ENCODE measurements at regions not wholly inside any gene's neighbourhood (a gene's known extent, or its start where the extent isn't known, plus 50 kb on each side); places are given as distances from the start of the nearest gene placed in this dataset.

- no peak for DNase-seq (ENCODE audit: low spot score)
- CTCF ChIA-PET: no interaction called here
- POLR2A ChIA-PET (ENCODE audit: low non-redundant PET): no interaction called here
- Histone ChIP-seq H3K9me3 (ENCODE audit: low read depth, low read length, poor library complexity, severe bottlenecking) (peaks cover 7% of the 10 kb centered on the region), H3K27me3 (replicated peaks; ENCODE audit: insufficient read depth, low read depth, low read length, poor library complexity) (no peaks in the 10 kb centered on the region), H3K27ac (ENCODE audit: low read depth, low read length, poor library complexity, severe bottlenecking) (no peak overlapping the region), H3K4me1 (ENCODE audit: insufficient read depth, low read length, poor library complexity, severe bottlenecking) (no peaks in the 10 kb centered on the region), H3K36me3 (ENCODE audit: insufficient read depth, low read length, poor library complexity, severe bottlenecking) (no peaks in the 10 kb centered on the region), H3K4me3 (ENCODE audit: low read depth, low read length, poor library complexity, severe bottlenecking) (no peak overlapping the region)
- TF ChIP-seq CTCF (conservative IDR thresholded peaks at IDR 0.05; ENCODE audit: low read depth, low read length) (no peak), EZH2 (IDR thresholded peaks at IDR 0.05; ENCODE audit: borderline replicate concordance, low read depth, low read length, poor library complexity, severe bottlenecking) (no peak)
- intact Hi-C loops (cut with micrococcal nuclease; ENCODE audit: unreplicated experiment): no loop called here
- no TSS peak for BruUV-seq (replicated peaks)
Observed at GRCh38 chr6:145375502-145375901, 359.8 kb downstream of the EPM2A start.

- H3K27ac ChIP-seq (ENCODE audit: low read depth, low read length, poor library complexity, severe bottlenecking): no peak overlapping the region
- H3K27me3 ChIP-seq (replicated peaks; ENCODE audit: insufficient read depth, low read depth, low read length, poor library complexity): no peaks in the 10 kb centered on the region
- H3K4me3 ChIP-seq (ENCODE audit: low read depth, low read length, poor library complexity, severe bottlenecking): no peak overlapping the region
- ChIA-PET CTCF (no interaction called here), POLR2A (ENCODE audit: low non-redundant PET) (no interaction called here)
- H3K4me1 ChIP-seq (ENCODE audit: insufficient read depth, low read length, poor library complexity, severe bottlenecking): no peaks in the 10 kb centered on the region
- BruUV-seq (replicated peaks): no TSS peak
- peaks cover 7% of the 10 kb centered on the region for H3K9me3 ChIP-seq (ENCODE audit: low read depth, low read length, poor library complexity, severe bottlenecking)
- intact Hi-C loops (cut with micrococcal nuclease; ENCODE audit: unreplicated experiment): no loop called here
- DNase-seq (ENCODE audit: low spot score): no peak
- no peaks in the 10 kb centered on the region for H3K36me3 ChIP-seq (ENCODE audit: insufficient read depth, low read length, poor library complexity, severe bottlenecking)
- TF ChIP-seq EZH2 (IDR thresholded peaks at IDR 0.05; ENCODE audit: borderline replicate concordance, low read depth, low read length, poor library complexity, severe bottlenecking) (no peak), CTCF (conservative IDR thresholded peaks at IDR 0.05; ENCODE audit: low read depth, low read length) (no peak)
Observed at GRCh38 chr6:145380186-145380585, 355.1 kb downstream of the EPM2A start.

GRCh38 chr6:145381941-145382340, 353.4 kb downstream of the EPM2A start:
- no peaks in the 10 kb centered on the region for H3K36me3 ChIP-seq (ENCODE audit: insufficient read depth, low read length, poor library complexity, severe bottlenecking)
- ChIA-PET CTCF (no interaction called here), POLR2A (ENCODE audit: low non-redundant PET) (no interaction called here)
- TF ChIP-seq EZH2 (IDR thresholded peaks at IDR 0.05; ENCODE audit: borderline replicate concordance, low read depth, low read length, poor library complexity, severe bottlenecking) (no peak), CTCF (conservative IDR thresholded peaks at IDR 0.05; ENCODE audit: low read depth, low read length) (no peak)
- no peaks in the 10 kb centered on the region for H3K4me1 ChIP-seq (ENCODE audit: insufficient read depth, low read length, poor library complexity, severe bottlenecking)
- DNase-seq (ENCODE audit: low spot score): no peak
- peaks cover 7% of the 10 kb centered on the region for H3K9me3 ChIP-seq (ENCODE audit: low read depth, low read length, poor library complexity, severe bottlenecking)
- intact Hi-C loops (cut with micrococcal nuclease; ENCODE audit: unreplicated experiment): no loop called here
- H3K4me3 ChIP-seq (ENCODE audit: low read depth, low read length, poor library complexity, severe bottlenecking): no peak overlapping the region
- no TSS peak for BruUV-seq (replicated peaks)
- H3K27me3 ChIP-seq (replicated peaks; ENCODE audit: insufficient read depth, low read depth, low read length, poor library complexity): no peaks in the 10 kb centered on the region
- H3K27ac ChIP-seq (ENCODE audit: low read depth, low read length, poor library complexity, severe bottlenecking): no peak overlapping the region
